SU-DHL-6 (cell line): ENCODE measurements at regions not wholly inside any gene's neighbourhood (a gene's known extent, or its start where the extent isn't known, plus 50 kb on each side); places are given as distances from the start of the nearest gene placed in this dataset.

Experiments
- CTCF ChIP-seq: fragments of 200-600 bp; sonication (generic); IDR thresholded peaks from one replicate; pipeline ENCODE4 v1.5.1; 2017; ENCODE audit warnings: antibody characterized with exemption, mild to moderate bottlenecking, low read length, moderate library complexity; ENCODE audit not compliant: insufficient read depth, poor library complexity, severe bottlenecking
- EZH2phosphoT487 ChIP-seq: fragments of 200-600 bp; sonication (generic), shearing (Covaris generic); conservative IDR thresholded peaks from 2 replicates; pipeline ENCODE4 v1.6.1; 2018; ENCODE audit warnings: mild to moderate bottlenecking, antibody characterized with exemption, low read length, moderate library complexity, mixed read lengths

- TF ChIP-seq EZH2phosphoT487 (no peak), CTCF (no peak)
These were observed 305.9 kb upstream of the MEX3C start for GRCh38 chr18:51503351-51503750.
